NCI-H82 treated with DMSO at 0.1 percent for 48 hours (cell line): ENCODE measurements at regions not wholly inside any gene's neighbourhood (a gene's known extent, or its start where the extent isn't known, plus 50 kb on each side); places are given as distances from the start of the nearest gene placed in this dataset.

Experiments used
- DNase-seq: peaks from one replicate; lab custom pipeline; 2025; ENCODE audit not compliant: unreplicated experiment; lab: John Stamatoyannopoulos, UW

DNA sequence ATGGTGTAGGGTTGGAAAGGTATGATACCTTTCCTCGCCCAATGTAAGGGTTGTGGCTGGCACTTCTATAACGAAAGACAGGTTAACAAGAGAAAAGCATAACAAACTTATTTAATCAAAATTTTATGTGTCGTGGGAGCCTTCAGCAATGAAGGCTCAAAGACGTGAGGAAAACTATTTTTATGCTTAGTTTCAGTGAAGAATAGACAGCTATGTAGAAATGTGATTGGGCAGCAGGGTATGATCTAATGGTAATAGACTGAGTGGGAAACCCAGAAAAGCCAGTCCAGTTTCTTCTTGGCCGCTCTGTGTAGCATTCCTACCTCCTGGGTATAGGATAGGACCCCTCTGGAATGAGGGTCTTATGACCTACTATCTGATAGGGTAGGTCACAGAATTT, 464.7 kb downstream of the ADGRL2 start:
- DNase-seq = no peak

- no peak for DNase-seq
These were observed 464.1 kb downstream of the ADGRL2 start for GRCh38 chr1:82264802-82265201.

DNA sequence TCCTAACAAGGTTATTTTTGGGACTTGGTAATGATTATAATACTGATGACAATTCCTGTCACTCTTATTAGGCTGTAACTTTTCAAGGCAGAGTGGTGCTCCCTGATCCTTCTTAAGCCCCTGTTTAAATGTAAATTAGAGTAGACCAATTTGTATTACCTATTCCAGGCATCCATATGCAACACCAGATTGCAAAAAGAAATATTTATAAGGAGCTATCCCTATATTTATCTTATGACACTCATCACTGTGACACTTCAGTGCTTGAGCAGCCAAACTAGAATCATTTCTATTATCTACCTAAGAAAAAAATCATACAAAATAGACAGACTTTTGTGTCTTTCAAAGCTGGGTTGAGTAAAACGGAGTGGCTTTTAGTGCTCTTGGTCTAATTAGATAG, 462.7 kb downstream of the ADGRL2 start:
- no peak for DNase-seq

- DNase-seq = no peak
These were observed 459.9 kb downstream of the ADGRL2 start for GRCh38 chr1:82260666-82261065.

DNA sequence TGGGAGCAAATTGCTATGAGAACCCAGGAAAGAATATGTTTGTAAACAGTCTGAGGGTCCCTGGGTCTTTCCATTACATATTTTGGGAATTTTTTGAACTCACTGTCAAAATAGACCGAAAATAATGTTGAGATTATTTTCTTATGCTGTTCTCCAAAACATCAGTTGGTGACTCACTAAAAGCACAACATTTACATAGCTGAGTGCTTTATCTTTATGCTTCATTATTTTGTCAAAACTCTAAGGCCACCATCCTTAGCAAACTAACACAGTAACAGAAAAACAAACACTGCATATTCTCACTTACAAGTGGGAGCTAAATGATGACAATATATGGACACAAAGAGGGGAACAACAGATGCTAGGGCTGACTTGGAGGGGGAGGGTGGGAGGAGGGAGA, 459.3 kb downstream of the ADGRL2 start:
- DNase-seq = no peak

DNA sequence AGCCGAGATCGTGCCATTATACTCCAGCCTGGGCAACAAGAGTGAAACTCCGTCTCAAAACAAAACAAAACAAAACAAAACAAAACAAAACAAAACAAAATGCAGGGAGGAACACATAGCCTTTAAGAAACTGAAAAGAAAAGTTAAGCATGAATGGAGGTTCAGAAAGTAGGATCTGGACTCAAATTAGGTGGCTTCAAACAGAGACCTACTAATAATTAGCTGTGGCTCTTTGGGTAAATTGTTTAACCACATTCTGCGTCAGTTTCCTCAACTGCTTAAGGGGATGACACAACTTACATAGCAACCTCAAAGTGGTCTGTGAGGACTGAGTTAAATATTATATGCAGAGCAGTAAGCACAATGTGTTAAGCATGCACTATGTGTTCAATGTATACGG, 458.2 kb downstream of the ADGRL2 start:
- DNase-seq = no peak

DNA sequence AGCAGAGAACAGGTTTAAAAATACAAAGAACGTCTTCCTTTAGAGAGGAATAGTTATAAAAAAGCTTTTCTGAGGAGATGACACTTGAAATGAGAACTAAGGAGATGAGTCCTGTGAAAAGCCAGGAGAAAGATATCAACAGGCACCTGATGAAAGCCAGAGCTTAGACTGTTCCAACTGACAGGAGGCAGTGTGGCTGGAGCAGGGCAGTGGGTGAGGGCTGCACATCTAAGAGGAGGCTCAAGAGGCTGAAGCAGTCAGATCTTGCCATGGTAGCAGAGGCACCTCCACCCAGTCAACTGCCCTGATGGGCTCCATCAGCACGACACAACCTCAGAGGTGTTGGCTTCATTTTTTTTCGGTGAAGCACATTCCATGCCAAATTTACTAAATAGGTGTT, 445.3 kb downstream of the ADGRL2 start:
- DNase-seq = no peak

GRCh38 chr1:82245345-82246014, 444.7 kb downstream of the ADGRL2 start:
- DNase-seq = no peak

- DNase-seq = no peak
These were observed 439.8 kb downstream of the ADGRL2 start for GRCh38 chr1:82240571-82240970.

DNA sequence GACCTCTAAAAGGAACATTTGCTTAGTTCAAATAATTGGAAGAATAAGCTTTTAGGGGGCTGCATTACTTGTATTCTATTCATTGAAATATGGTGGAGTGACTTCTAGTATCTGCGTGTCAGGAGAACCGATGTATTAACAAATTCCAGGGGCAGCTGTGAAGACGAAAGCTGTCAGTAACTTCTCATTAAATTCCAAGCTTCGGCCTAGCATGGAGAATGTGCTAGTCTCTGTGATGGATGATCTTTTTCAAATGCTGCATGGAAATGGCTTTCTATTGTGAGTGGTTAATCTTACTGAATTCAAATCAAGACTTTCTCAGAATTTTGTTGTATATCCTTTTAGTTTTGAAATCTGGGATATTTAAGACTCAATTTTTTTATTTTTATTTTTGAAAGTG, 429.9 kb downstream of the ADGRL2 start:
- DNase-seq = no peak

DNA sequence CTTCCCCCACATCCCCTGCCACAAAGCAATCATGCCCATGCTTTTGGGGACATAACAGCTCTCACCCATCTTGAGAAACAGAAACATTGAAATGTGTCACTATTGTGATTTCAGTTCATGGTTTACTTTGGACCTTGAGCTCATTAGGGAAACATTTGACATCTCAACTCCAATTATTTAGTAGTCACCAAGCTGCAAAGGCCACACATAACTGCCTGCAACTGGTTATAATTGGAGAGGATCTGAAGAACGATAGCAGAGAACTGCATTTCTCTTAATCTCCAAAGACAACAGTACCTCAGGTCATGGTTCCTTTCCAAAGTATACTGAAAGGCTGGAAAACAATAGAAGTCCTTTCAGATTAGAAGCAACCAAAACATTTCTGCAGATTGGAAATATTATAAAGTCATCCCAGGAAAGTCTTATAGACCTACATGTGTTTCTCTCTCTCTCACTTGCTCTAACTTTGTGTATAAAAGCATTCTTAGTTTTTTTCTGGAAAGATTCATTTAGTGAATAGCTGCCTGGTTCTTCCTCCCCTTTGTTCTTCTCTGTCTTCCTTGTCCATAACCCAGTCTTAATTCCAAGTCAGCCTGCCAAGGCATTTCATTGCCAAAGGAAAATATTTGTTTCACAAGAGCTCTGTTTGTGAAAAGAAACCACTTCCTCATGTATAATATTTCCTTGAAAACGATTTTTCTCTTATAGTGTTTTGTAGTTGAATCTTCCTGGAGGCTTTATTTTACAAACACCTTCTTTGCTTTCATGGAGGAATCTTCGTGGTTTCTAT, 426.8 kb downstream of the ADGRL2 start:
- DNase-seq = no peak

GRCh38 chr1:82226186-82226505, 425.4 kb downstream of the ADGRL2 start:
- no peak for DNase-seq

DNA sequence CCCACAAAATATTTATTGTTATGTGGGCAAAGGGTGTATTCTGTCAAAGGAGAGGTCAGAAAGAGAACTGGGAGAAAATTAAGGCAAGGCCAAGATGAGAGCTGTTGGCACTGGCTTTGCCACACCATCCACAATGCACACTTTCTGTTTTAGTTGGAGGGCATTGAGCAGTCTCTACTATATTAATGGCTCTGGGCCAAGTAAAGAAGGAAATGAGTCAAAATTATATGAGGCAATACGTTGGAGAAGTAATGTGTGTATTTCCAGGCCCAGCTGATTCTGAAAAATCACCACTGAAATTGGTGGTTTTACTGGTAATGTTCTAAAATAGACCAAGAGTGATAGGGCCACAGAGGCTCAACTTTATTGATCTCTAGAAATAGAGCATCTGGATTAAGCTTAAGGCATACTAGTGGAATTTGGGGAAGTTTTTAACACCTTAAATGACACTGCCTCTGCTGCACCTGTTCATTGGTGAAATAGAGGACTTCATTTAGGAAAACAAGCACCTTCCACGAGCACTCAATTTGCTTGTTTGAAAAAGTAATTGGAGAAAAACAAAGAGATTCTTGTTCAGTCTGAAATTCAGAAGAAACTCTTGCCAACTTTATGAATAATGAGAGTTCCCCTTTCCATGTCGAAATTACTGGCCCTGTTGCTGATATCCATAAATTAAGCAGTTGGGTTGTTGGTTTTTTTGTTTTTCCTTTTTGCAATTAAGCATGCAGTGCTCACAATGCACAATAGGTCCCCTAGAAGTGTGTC, 424.9 kb downstream of the ADGRL2 start:
- no peak for DNase-seq

- DNase-seq = no peak
These were observed 422.4 kb downstream of the ADGRL2 start for GRCh38 chr1:82223091-82223490.

DNA sequence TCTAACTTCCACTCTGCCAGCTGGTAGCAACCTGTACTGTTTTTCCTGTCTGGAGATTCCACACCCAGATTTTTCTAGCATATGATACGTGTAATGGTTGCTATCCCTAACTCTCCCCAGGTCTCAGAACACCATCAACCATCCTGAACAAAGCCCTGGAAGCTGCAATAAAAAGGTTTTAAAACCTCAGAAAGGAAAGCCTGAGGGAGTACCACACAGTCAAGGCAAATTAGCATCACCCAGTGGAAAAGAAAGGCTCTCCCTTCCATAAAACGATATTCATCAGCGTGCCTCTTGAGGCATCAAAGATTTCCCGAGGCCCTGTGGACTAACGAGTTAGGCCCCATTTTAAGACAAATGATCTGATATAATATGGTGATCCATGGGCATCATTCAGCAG, 421.0 kb downstream of the ADGRL2 start:
- DNase-seq = no peak

GRCh38 chr1:82220754-82221153, 420.0 kb downstream of the ADGRL2 start:
- DNase-seq = no peak

- DNase-seq = no peak
These were observed 419.1 kb downstream of the ADGRL2 start for GRCh38 chr1:82219841-82220240.

GRCh38 chr1:82218846-82219245, 418.1 kb downstream of the ADGRL2 start:
- no peak for DNase-seq

GRCh38 chr1:82215853-82216175, 415.1 kb downstream of the ADGRL2 start:
- DNase-seq = no peak

DNA sequence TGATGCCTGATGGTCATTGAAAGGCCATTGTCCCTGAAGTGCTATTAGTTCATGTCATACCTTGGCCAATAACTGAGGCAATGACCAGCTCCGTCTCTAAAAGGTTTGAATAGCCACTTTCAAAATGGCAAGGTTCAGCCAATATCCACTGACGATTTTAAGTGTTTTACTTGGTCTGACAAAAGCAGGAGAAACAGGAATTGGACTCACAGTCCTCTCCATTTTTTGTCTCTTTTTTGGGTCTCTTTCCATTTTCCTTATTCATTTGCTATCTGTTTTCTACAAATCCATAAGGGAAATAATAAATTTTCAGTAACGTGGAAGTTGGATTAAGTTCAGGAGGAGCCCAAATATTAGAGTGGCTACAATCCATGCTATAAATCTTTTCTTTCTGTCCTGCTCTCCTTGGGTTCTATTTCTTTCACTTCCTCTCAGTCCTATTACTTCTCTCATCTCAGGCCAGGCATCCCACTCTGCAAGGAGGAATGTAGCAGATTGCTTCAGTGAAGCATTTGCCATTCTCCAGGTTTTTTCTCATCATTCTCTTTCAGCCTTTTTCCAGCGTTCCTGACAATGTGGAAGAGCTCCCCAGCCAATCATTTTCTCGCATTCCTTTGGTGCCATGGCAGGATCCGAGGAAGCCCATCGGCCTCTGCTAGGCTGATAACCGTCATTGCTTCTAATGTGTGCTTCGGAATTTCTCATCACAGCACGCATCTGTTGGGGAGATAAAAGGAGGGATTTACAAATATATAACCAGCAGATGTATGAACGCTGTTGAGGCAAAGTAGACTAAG, 414.5 kb downstream of the ADGRL2 start:
- no peak for DNase-seq

GRCh38 chr1:82214606-82215005, 413.9 kb downstream of the ADGRL2 start:
- DNase-seq = no peak

GRCh38 chr1:82197606-82198005, 396.9 kb downstream of the ADGRL2 start:
- no peak for DNase-seq
